ENCODE measurements at regions not wholly inside any gene's neighbourhood (a gene's known extent, or its start where the extent isn't known, plus 50 kb on each side); places are given as distances from the start of the nearest gene placed in this dataset.

DNA sequence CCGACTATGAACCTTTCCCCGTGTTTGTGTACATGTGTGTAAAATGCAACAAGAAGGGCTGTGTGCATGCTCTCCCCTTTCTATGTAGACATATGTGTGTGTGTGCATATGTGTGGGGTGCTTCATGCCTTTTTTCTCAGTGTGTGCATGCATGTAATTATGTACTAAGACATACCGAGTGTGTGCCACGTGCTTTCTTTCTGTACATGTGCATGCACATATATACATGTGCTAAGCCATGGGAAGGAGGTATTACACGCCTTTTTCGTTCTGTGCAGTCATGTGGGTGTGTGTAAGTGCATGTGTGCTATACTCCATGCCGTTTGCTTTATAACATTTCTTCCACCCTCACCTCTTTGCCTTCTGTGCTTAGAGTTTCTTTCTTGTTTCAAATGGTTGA lies 544.3 kb downstream of the TNS3 start:
- H4K20me1 ChIP-seq (ENCODE audit: insufficient read depth), result no peaks in the 10 kb centered on the region
- ChIA-PET POLR2A (no interaction called here), RAD21 (ENCODE audit: low non-redundant PET in 1 of 2, low total read pairs in 2 of 2, uncharacterized antibody in 2 of 2, unreplicated experiment in 2 of 2) (interaction anchor here in 1 of 2 experiments (0.7 kb wide), 1 partner anchor 217 kb away, joined by 3 read pairs; no protein-coding TSS in a partner anchor), CTCF (no interaction called here)
- no peak for ATAC-seq
- no peaks in the 10 kb centered on the region for H3K36me3 ChIP-seq (ENCODE audit: control insufficient read depth in 1 of 2, insufficient read depth in 2 of 2, low read length in 2 of 2)
- H3K4me2 ChIP-seq (ENCODE audit: low read length), result no peak overlapping the region
- TF ChIP-seq SIN3A (IDR thresholded peaks at IDR 0.05; ENCODE audit: low read depth) (no peak), ZFX (IDR thresholded peaks at IDR 0.05) (no peak), RAD21 (IDR thresholded peaks at IDR 0.05; ENCODE audit: low read depth) (no peak), JUND (IDR thresholded peaks at IDR 0.05) (no peak), ELF1 (IDR thresholded peaks at IDR 0.05; ENCODE audit: borderline replicate concordance, low read depth) (no peak), SP1 (IDR thresholded peaks at IDR 0.05; ENCODE audit: low read depth) (no peak), EZH2 (IDR thresholded peaks at IDR 0.05) (no peak), SRF (IDR thresholded peaks at IDR 0.05; ENCODE audit: low read depth) (no peak), CBX3 (IDR thresholded peaks at IDR 0.05; ENCODE audit: low read depth) (no peak)
- TF ChIP-seq, protein P1, sequence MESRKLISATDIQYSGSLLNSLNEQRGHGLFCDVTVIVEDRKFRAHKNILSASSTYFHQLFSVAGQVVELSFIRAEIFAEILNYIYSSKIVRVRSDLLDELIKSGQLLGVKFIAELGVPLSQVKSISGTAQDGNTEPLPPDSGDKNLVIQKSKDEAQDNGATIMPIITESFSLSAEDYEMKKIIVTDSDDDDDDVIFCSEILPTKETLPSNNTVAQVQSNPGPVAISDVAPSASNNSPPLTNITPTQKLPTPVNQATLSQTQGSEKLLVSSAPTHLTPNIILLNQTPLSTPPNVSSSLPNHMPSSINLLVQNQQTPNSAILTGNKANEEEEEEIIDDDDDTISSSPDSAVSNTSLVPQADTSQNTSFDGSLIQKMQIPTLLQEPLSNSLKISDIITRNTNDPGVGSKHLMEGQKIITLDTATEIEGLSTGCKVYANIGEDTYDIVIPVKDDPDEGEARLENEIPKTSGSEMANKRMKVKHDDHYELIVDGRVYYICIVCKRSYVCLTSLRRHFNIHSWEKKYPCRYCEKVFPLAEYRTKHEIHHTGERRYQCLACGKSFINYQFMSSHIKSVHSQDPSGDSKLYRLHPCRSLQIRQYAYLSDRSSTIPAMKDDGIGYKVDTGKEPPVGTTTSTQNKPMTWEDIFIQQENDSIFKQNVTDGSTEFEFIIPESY (IDR thresholded peaks at IDR 0.05; ENCODE audit: extremely low read depth, insufficient replicate concordance, low read length), result no peak
- no peaks in the 10 kb centered on the region for H3K4me1 ChIP-seq (ENCODE audit: control insufficient read depth in 1 of 2, insufficient read depth in 2 of 2, low read length in 2 of 2)
- H2AFZ ChIP-seq (ENCODE audit: low read depth, low read length, poor library complexity, severe bottlenecking), result no peak overlapping the region
- no peaks in the 10 kb centered on the region for H3K27me3 ChIP-seq (ENCODE audit: insufficient read depth, low read length)
- intact Hi-C loops (cut with micrococcal nuclease), result no loop called here
- no peak overlapping the region for H3K27ac ChIP-seq (ENCODE audit: low read depth, low read length)
- no TSS peak for BruUV-seq (replicated peaks)
- H3K9me2 ChIP-seq (ENCODE audit: insufficient read depth), result no peaks in the 10 kb centered on the region
- H3K79me2 ChIP-seq (ENCODE audit: insufficient read depth, low read length), result no peaks in the 10 kb centered on the region
- no peaks in the 10 kb centered on the region for H3K9me3 ChIP-seq (ENCODE audit: control insufficient read depth in 1 of 2, insufficient read depth in 1 of 2, low read depth in 1 of 2, low read length in 2 of 2)
- H3K4me3 ChIP-seq (replicated peaks in 1 of 2; ENCODE audit: low read depth in 1 of 2, low read length in 2 of 2), result no peak overlapping the region
- no peak overlapping the region for H3K9ac ChIP-seq (ENCODE audit: low read length)
- DNase-seq (ENCODE audit: low read depth, low spot score), result no peak

DNA sequence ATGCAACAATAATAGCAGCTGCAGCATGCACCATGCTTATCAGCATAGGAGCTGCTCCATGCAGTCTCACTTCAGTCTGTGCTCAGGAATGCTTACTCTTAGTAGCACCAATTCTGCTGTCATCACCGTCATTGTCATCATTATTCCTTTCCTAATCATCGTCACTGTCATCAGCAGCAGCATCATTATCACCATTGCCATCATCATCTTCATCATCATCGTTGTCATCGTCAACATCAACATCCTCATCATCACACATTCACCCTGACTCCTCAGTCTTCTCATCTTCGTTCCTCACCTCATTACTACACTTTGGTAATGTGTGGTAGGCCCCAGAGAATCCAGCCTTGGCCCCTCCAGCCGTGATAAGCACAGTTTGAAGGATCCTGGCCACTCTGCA lies 545.0 kb downstream of the TNS3 start:
- Histone ChIP-seq H3K4me1 (ENCODE audit: control insufficient read depth in 1 of 2, insufficient read depth in 2 of 2, low read length in 2 of 2) (no peaks in the 10 kb centered on the region), H3K27ac (ENCODE audit: low read depth, low read length) (no peak overlapping the region), H2AFZ (ENCODE audit: low read depth, low read length, poor library complexity, severe bottlenecking) (no peak overlapping the region), H3K9me3 (ENCODE audit: control insufficient read depth in 1 of 2, insufficient read depth in 1 of 2, low read depth in 1 of 2, low read length in 2 of 2) (no peaks in the 10 kb centered on the region), H3K4me3 (replicated peaks in 1 of 2; ENCODE audit: low read depth in 1 of 2, low read length in 2 of 2) (no peak overlapping the region), H3K9ac (ENCODE audit: low read length) (no peak overlapping the region), H3K36me3 (ENCODE audit: control insufficient read depth in 1 of 2, insufficient read depth in 2 of 2, low read length in 2 of 2) (no peaks in the 10 kb centered on the region), H3K27me3 (ENCODE audit: insufficient read depth, low read length) (no peaks in the 10 kb centered on the region), H3K9me2 (ENCODE audit: insufficient read depth) (no peaks in the 10 kb centered on the region), H3K79me2 (ENCODE audit: insufficient read depth, low read length) (no peaks in the 10 kb centered on the region), H4K20me1 (ENCODE audit: insufficient read depth) (no peaks in the 10 kb centered on the region), H3K4me2 (ENCODE audit: low read length) (no peak overlapping the region)
- no peak for TF ChIP-seq ZNF274 (IDR thresholded peaks at IDR 0.05; ENCODE audit: low read depth, low read length)
- TF ChIP-seq POLR2AphosphoS5 (IDR thresholded peaks at IDR 0.05; ENCODE audit: low read depth, low read length), result no peak
- TF ChIP-seq, protein P2, sequence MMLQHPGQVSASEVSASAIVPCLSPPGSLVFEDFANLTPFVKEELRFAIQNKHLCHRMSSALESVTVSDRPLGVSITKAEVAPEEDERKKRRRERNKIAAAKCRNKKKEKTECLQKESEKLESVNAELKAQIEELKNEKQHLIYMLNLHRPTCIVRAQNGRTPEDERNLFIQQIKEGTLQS (IDR thresholded peaks at IDR 0.05), result no peak
- TF ChIP-seq RAD21 (IDR thresholded peaks at IDR 0.05; ENCODE audit: low read depth), result no peak
- TF ChIP-seq, protein P3, sequence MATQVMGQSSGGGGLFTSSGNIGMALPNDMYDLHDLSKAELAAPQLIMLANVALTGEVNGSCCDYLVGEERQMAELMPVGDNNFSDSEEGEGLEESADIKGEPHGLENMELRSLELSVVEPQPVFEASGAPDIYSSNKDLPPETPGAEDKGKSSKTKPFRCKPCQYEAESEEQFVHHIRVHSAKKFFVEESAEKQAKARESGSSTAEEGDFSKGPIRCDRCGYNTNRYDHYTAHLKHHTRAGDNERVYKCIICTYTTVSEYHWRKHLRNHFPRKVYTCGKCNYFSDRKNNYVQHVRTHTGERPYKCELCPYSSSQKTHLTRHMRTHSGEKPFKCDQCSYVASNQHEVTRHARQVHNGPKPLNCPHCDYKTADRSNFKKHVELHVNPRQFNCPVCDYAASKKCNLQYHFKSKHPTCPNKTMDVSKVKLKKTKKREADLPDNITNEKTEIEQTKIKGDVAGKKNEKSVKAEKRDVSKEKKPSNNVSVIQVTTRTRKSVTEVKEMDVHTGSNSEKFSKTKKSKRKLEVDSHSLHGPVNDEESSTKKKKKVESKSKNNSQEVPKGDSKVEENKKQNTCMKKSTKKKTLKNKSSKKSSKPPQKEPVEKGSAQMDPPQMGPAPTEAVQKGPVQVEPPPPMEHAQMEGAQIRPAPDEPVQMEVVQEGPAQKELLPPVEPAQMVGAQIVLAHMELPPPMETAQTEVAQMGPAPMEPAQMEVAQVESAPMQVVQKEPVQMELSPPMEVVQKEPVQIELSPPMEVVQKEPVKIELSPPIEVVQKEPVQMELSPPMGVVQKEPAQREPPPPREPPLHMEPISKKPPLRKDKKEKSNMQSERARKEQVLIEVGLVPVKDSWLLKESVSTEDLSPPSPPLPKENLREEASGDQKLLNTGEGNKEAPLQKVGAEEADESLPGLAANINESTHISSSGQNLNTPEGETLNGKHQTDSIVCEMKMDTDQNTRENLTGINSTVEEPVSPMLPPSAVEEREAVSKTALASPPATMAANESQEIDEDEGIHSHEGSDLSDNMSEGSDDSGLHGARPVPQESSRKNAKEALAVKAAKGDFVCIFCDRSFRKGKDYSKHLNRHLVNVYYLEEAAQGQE (IDR thresholded peaks at IDR 0.05; ENCODE audit: low read depth), result no peak
- POLR2A ChIA-PET, result no interaction called here
- intact Hi-C loops (cut with micrococcal nuclease), result no loop called here
- RAD21 ChIA-PET (ENCODE audit: low non-redundant PET in 1 of 2, low total read pairs in 2 of 2, uncharacterized antibody in 2 of 2, unreplicated experiment in 2 of 2), result interaction anchor here in 1 of 2 experiments (0.7 kb wide), 1 partner anchor 217 kb away, joined by 3 read pairs; no protein-coding TSS in a partner anchor
- no TSS peak for BruUV-seq (replicated peaks)
- CTCF ChIA-PET, result no interaction called here
- DNase-seq (ENCODE audit: low read depth, low spot score) (no peak), ATAC-seq (no peak)
